ENCODE measurements at regions not wholly inside any gene's neighbourhood (a gene's known extent, or its start where the extent isn't known, plus 50 kb on each side); places are given as distances from the start of the nearest gene placed in this dataset.

- TF ChIP-seq, protein P1, sequence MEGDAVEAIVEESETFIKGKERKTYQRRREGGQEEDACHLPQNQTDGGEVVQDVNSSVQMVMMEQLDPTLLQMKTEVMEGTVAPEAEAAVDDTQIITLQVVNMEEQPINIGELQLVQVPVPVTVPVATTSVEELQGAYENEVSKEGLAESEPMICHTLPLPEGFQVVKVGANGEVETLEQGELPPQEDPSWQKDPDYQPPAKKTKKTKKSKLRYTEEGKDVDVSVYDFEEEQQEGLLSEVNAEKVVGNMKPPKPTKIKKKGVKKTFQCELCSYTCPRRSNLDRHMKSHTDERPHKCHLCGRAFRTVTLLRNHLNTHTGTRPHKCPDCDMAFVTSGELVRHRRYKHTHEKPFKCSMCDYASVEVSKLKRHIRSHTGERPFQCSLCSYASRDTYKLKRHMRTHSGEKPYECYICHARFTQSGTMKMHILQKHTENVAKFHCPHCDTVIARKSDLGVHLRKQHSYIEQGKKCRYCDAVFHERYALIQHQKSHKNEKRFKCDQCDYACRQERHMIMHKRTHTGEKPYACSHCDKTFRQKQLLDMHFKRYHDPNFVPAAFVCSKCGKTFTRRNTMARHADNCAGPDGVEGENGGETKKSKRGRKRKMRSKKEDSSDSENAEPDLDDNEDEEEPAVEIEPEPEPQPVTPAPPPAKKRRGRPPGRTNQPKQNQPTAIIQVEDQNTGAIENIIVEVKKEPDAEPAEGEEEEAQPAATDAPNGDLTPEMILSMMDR (IDR thresholded peaks at IDR 0.05) = no peak
- no peak for TF ChIP-seq POLR2A (IDR thresholded peaks at IDR 0.05)
- TF ChIP-seq POLR2AphosphoS5 (IDR thresholded peaks at IDR 0.05) = no peak
Observed at GRCh38 chr1:79207331-79207730, 200.8 kb upstream of the ADGRL4 start.

All from prostate gland (tissue), 2 donors.